Thyroid gland (tissue), 4 donors: ENCODE measurements at regions not wholly inside any gene's neighbourhood (a gene's known extent, or its start where the extent isn't known, plus 50 kb on each side); places are given as distances from the start of the nearest gene placed in this dataset.

Experiments
- POLR2A ChIP-seq, 2 donors: fragments of 450-650 bp; IDR thresholded peaks; one replicate each; pipeline ENCODE4 v1.6.1; 2017; ENCODE audit warnings: antibody characterized with exemption in 2 of 2, mild to moderate bottlenecking in 2 of 2, moderate library complexity in 1 of 2
- TF ChIP-seq, protein P1 (sequence below), 6 experiments: fragments of 200-600 bp in 3 of 6; fragments of 450-650 bp in 3 of 6; sonication (generic) in 3 of 6; IDR thresholded peaks; one replicate each; pipeline ENCODE4 v1.5.1; 2016 to 2019; ENCODE audit warnings: antibody characterized with exemption in 6 of 6, mild to moderate bottlenecking in 2 of 6, inconsistent platforms in 1 of 6, moderate library complexity in 1 of 6

DNA sequence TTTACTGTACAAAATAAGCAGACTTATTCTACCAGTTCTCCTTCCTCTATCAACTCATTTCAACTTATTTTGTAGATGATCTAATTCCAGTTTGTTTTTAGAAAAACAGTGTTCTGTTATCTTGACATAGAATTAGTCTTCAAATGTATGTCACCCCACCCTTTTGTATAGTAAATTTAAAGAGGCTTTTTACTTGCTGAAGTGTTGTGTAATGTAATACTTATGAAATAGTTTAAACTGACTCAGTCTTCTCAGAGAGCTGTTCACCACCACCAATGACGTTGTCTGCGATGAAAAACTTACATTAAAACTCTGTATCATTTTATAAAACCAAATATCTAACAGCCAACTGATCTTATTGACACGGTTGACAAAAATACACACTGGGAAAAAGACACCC, 82.9 kb downstream of the RAP2B start:
- TF ChIP-seq, protein P1, sequence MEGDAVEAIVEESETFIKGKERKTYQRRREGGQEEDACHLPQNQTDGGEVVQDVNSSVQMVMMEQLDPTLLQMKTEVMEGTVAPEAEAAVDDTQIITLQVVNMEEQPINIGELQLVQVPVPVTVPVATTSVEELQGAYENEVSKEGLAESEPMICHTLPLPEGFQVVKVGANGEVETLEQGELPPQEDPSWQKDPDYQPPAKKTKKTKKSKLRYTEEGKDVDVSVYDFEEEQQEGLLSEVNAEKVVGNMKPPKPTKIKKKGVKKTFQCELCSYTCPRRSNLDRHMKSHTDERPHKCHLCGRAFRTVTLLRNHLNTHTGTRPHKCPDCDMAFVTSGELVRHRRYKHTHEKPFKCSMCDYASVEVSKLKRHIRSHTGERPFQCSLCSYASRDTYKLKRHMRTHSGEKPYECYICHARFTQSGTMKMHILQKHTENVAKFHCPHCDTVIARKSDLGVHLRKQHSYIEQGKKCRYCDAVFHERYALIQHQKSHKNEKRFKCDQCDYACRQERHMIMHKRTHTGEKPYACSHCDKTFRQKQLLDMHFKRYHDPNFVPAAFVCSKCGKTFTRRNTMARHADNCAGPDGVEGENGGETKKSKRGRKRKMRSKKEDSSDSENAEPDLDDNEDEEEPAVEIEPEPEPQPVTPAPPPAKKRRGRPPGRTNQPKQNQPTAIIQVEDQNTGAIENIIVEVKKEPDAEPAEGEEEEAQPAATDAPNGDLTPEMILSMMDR (IDR thresholded peaks at IDR 0.05): no peak
- TF ChIP-seq POLR2A (IDR thresholded peaks at IDR 0.05): no peak
